Activated CD8-positive, alpha-beta T cell treated with anti-CD3 and anti-CD28 coated beads for 36 hours (primary cell): ENCODE measurements at regions not wholly inside any gene's neighbourhood (a gene's known extent, or its start where the extent isn't known, plus 50 kb on each side); places are given as distances from the start of the nearest gene placed in this dataset.

ENCODE experiments used
- ATAC-seq: fragments of 200-7000 bp; cut with Tn5 transposase; one replicate; pipeline ENCODE4 v1.10.0; 2021; ENCODE audit warnings: mild to moderate bottlenecking, moderate library complexity
- CTCF ChIA-PET: fragments of 350-600 bp; sonication (Branson Sonifier 250); formaldehyde crosslinking; loops from one replicate; lab custom pipeline; 2021; ENCODE audit warnings: antibody characterized with exemption; lab: Charles Lee
- POLR2A ChIA-PET: fragments of 350-600 bp; sonication (Branson Sonifier 250); formaldehyde crosslinking; loops from one replicate; lab custom pipeline; 2021; ENCODE audit warnings: antibody characterized with exemption; lab: Charles Lee
- DNase-seq: peaks from one replicate; pipeline ENCODE4 v3.0.0-alpha.2; 2020
- H3K27ac Mint-ChIP-seq: one replicate; pipeline ENCODE4 v1.8.0; 2021; ENCODE audit warnings: mild to moderate bottlenecking, mixed read lengths
- H3K27me3 Mint-ChIP-seq: one replicate; pipeline ENCODE4 v1.8.0; 2021; ENCODE audit warnings: mixed read lengths
- H3K36me3 Mint-ChIP-seq: one replicate; pipeline ENCODE4 v1.8.0; 2021; ENCODE audit warnings: low read depth, mixed read lengths
- H3K4me1 Mint-ChIP-seq: one replicate; pipeline ENCODE4 v1.8.0; 2021; ENCODE audit warnings: low read depth, mixed read lengths
- H3K4me3 Mint-ChIP-seq: one replicate; pipeline ENCODE4 v1.8.0; 2021; ENCODE audit warnings: mild to moderate bottlenecking, moderate library complexity, mixed read lengths
- H3K9me3 Mint-ChIP-seq: one replicate; pipeline ENCODE4 v1.8.0; 2021; ENCODE audit warnings: mixed read lengths
- intact Hi-C: fragments of 100-400 bp; cut with micrococcal nuclease; formaldehyde crosslinking; loops from one replicate; pipeline ENCODE4 v1.10.0; 2022
- TF ChIP-seq, protein P1 (sequence below): fragments of 200-600 bp; IDR thresholded peaks from one replicate; pipeline ENCODE4 v1.8.0; 2022; ENCODE audit warnings: antibody characterized with exemption, mild to moderate bottlenecking

DNA sequence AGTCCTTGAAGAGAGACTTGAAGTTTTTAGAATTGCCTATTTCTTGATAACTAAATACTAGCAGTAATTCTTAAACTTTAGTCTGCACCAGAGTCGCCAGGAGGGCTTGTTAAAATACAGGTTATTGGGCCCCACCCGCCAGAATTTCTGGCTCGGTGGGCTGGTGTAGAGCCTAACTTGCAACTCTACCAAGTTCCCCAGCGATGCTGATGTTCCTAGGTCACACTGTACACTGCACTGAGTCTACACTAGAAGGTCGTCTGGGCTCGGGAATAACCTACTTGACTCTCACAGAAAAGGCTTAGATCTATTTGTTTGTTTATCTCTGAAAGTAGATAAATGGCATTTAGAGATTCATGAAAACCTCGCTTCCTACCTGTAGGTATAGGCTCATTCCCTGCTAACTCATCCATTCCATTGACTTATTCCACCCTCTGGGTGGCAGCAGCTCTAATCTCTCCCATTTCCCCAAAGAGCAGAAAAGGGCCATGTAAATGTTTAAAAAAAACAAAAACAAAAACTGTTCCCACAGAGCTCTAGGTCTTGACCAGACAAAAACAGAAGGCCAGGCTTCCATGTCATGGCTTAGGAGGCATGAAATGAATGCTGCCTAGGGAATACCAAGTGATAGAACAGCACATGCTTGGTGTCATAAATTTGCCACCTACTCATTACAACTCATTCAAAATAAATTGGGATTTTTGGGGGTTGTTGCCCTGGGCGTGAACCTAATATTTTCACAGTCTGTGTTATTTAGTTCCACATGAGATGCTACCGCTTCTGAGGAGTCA is 292.1 kb downstream of the ADGB start:
- H3K27me3 Mint-ChIP-seq = peaks cover 16% of the 10 kb centered on the region
- H3K27ac Mint-ChIP-seq = no peak overlapping the region
- no peak overlapping the region for H3K4me3 Mint-ChIP-seq
- TF ChIP-seq, protein P1, sequence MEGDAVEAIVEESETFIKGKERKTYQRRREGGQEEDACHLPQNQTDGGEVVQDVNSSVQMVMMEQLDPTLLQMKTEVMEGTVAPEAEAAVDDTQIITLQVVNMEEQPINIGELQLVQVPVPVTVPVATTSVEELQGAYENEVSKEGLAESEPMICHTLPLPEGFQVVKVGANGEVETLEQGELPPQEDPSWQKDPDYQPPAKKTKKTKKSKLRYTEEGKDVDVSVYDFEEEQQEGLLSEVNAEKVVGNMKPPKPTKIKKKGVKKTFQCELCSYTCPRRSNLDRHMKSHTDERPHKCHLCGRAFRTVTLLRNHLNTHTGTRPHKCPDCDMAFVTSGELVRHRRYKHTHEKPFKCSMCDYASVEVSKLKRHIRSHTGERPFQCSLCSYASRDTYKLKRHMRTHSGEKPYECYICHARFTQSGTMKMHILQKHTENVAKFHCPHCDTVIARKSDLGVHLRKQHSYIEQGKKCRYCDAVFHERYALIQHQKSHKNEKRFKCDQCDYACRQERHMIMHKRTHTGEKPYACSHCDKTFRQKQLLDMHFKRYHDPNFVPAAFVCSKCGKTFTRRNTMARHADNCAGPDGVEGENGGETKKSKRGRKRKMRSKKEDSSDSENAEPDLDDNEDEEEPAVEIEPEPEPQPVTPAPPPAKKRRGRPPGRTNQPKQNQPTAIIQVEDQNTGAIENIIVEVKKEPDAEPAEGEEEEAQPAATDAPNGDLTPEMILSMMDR = no peak
- no peaks in the 10 kb centered on the region for H3K9me3 Mint-ChIP-seq
- ChIA-PET CTCF (no interaction called here), POLR2A (interaction anchor here (1.3 kb wide), 1 partner anchor 17 kb away, joined by 3 read pairs; no protein-coding TSS in a partner anchor)
- ATAC-seq (no peak), DNase-seq (no peak)
- no peaks in the 10 kb centered on the region for H3K36me3 Mint-ChIP-seq
- intact Hi-C loops = no loop called here
- peaks cover 4% of the 10 kb centered on the region for H3K4me1 Mint-ChIP-seq

DNA sequence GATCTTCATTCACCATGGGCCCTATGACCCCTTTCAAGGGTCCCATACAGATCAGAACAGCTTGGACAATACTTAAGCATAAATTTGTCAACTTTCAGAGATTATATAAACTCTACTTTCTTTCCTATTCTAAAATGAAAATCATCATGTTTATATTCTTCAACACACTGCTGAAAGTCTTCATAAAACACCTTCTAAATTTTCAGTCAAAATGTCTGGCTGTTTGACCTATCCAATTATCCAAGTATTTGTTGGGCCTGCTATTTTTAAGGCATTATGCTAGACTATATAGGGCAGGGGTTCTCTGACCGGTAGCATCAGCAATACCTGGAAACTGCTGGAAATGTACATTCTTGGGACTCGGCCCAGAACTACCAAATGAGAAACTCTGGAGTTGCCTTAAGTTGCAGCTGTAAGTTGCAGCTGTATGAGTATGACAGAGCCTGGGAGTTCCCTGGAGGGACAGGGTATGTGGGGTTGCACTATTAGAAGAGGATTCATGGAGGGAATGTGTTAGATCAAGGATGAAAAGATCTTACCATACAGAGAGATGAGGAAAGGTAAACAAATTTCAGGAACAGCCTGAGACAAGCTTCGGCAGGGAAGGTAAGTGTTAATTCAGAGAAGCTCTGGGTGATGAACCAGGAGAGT is 293.0 kb downstream of the ADGB start:
- Mint-ChIP-seq H3K27ac (no peak overlapping the region), H3K4me1 (peaks cover 4% of the 10 kb centered on the region), H3K9me3 (no peaks in the 10 kb centered on the region), H3K27me3 (peaks cover 14% of the 10 kb centered on the region), H3K36me3 (no peaks in the 10 kb centered on the region), H3K4me3 (no peak overlapping the region)
- intact Hi-C loops = no loop called here
- ChIA-PET POLR2A (interaction anchor here (1.3 kb wide), 1 partner anchor 16 kb away, joined by 3 read pairs; no protein-coding TSS in a partner anchor), CTCF (no interaction called here)
- DNase-seq (no peak), ATAC-seq (no peak)
- TF ChIP-seq, protein P1 = no peak

DNA sequence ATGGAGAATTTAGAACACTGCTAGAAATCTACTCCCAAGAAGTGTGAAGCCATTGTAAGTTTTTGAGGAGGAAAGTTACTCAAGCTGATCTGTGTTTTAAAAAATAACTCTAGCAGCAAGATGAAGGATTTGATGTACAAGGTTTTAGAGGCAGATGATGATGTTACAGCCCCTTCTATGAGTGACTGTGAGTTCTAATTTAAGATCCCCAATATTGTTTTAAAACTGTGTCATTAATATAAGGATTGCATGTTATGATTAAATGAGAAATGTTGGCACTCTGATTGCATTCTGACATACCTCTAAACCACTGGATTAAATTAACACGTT is 293.5 kb downstream of the ADGB start:
- Mint-ChIP-seq H3K9me3 (no peaks in the 10 kb centered on the region), H3K27ac (no peak overlapping the region), H3K4me1 (peaks cover 4% of the 10 kb centered on the region), H3K4me3 (no peak overlapping the region), H3K36me3 (no peaks in the 10 kb centered on the region), H3K27me3 (peaks cover 15% of the 10 kb centered on the region)
- CTCF ChIA-PET = no interaction called here
- DNase-seq (no peak), ATAC-seq (no peak)
- POLR2A ChIA-PET = no interaction called here
- TF ChIP-seq, protein P1 = no peak
- intact Hi-C loops = no loop called here

DNA sequence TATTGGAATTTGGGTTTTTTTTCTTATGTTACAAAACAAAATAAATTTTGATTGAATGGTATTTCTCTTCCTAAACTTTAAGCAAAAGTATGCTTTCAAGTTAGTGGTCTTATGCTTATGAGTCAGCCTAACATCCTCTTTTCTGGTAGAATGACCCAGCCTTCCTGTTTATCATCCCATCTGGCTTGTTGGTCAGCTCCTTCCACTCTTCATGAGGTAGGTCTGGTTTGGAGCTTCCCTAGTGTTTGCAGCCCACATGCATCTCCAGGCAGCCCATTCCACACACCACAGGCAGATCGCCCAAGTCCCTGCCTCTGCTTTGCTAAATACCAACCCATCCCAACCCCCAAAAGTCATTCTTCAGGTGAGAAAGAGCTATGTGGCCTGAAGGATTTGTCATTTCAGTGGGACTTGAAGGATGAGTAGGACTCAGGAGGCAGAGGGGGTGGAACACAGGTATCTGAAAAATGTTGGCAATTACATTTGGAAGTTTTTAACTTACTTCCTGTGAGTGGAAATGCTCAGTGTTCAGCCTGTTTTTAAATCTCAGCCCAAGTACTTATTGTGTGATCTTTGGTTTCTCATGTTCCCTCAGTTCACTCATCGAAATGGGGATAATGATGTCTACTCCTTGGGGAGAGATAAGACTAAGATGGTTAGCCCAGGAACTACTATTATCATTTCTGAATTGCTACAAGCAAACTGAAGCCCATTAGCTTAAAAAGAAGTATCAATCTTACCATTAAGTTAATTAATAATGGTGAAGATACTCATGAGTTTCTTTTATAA is 294.0 kb downstream of the ADGB start:
- TF ChIP-seq, protein P1 = no peak
- peaks cover 15% of the 10 kb centered on the region for H3K27me3 Mint-ChIP-seq
- peaks cover 4% of the 10 kb centered on the region for H3K4me1 Mint-ChIP-seq
- H3K36me3 Mint-ChIP-seq = no peaks in the 10 kb centered on the region
- ATAC-seq (no peak), DNase-seq (no peak)
- no peaks in the 10 kb centered on the region for H3K9me3 Mint-ChIP-seq
- H3K4me3 Mint-ChIP-seq = no peak overlapping the region
- intact Hi-C loops = no loop called here
- ChIA-PET CTCF (no interaction called here), POLR2A (interaction anchor here (0.6 kb wide), 1 partner anchor 11 kb away, joined by 3 read pairs; no protein-coding TSS in a partner anchor)
- no peak overlapping the region for H3K27ac Mint-ChIP-seq
